LoVo (cell line): ENCODE measurements at regions not wholly inside any gene's neighbourhood (a gene's known extent, or its start where the extent isn't known, plus 50 kb on each side); places are given as distances from the start of the nearest gene placed in this dataset.

Experiments used
- DNase-seq: peaks from one replicate; pipeline ENCODE4 v3.0.0-alpha.2; 2016; ENCODE audit warnings: low spot score

- DNase-seq, result no peak
Measured at GRCh38 chr2:15092691-15093090, 460.2 kb downstream of the LRATD1 start.

GRCh38 chr2:15094161-15094560 is 461.6 kb downstream of the LRATD1 start:
- no peak for DNase-seq

DNA sequence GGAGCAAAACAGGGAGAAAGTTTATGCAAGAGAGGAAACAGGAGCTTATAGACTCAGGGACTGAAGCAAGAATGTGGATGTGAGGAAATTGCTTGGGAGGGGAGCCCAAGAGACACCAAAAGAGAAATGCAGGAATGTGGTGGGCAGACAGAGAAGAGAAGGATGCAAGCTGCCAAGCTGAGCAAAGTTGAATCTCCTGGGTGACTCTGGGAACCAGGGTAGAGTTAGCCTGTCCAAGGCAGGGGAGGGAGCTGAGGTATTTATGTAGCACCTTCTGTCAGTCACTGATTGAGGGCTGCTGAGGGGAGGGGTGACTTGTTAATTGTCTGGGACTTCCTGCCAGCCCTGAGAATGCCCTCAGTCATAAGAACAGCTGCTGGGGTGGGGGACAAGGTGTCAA is 464.3 kb downstream of the NBAS start:
- no peak for DNase-seq

DNA sequence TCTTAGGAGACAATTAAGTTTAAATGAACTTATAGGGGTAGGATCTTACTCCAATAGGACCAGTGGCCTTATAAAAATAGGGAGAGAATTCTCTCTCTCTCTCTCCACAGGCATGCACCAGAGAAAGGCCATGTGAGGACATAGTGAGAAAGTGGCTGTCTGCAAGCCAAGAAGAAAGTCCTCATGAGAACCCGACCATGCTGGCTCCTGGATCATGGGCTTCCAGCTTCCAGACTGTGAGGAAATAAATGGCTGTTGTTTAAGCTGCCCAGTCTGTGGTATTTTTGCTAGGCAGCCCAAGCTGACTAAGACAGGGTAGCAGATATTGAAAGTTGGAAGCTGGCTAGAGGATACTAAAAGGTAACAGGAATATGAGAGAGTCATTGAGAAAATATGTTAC is 454.0 kb downstream of the NBAS start:
- no peak for DNase-seq

DNA sequence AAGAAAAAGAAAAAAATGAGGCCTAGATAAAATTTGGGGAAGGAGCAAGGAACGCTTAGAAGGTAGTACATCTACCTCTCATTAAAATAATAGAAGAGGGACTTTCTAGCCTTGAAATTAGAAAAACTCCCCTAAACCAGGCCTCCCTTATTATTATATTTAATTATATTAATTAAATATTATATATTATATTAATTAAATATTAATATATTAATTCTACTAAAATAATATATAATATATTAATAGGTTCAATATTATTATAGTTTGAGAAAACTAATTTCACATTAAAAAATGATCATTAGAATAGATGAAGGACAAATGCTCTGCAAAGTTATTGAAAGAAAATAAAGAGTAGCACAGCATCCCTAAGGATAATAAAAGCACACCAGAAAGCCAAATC is 449.4 kb downstream of the NBAS start:
- no peak for DNase-seq

GRCh38 chr2:15112216-15112615 is 448.9 kb downstream of the NBAS start:
- DNase-seq, result no peak

- no peak for DNase-seq
Measured at GRCh38 chr2:15115776-15116175, 445.4 kb downstream of the NBAS start.

DNA sequence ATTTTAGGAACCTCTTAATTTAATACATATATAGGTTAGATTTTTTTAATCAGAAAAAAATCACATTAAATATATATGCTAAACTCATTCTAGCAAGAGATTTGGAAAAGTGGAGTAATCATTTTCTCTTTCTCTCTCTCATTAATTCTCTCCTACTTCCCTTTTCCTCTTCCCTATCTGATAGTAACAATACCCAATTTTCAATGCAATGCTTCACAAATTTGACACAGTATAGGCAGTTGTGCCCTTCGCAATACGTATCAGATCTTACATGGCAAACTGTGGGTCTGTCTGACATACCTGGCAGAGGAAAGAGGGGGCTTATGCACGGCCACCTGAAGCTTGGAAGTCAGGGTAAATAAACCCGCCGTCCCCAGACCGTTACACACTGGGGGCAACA is 444.3 kb downstream of the NBAS start:
- DNase-seq, result no peak
